ENCODE measurements at regions not wholly inside any gene's neighbourhood (a gene's known extent, or its start where the extent isn't known, plus 50 kb on each side); places are given as distances from the start of the nearest gene placed in this dataset.

- no peak for TF ChIP-seq POLR2A (IDR thresholded peaks at IDR 0.05)
- TF ChIP-seq POLR2AphosphoS5 (IDR thresholded peaks at IDR 0.05): no peak
- TF ChIP-seq, protein P1, sequence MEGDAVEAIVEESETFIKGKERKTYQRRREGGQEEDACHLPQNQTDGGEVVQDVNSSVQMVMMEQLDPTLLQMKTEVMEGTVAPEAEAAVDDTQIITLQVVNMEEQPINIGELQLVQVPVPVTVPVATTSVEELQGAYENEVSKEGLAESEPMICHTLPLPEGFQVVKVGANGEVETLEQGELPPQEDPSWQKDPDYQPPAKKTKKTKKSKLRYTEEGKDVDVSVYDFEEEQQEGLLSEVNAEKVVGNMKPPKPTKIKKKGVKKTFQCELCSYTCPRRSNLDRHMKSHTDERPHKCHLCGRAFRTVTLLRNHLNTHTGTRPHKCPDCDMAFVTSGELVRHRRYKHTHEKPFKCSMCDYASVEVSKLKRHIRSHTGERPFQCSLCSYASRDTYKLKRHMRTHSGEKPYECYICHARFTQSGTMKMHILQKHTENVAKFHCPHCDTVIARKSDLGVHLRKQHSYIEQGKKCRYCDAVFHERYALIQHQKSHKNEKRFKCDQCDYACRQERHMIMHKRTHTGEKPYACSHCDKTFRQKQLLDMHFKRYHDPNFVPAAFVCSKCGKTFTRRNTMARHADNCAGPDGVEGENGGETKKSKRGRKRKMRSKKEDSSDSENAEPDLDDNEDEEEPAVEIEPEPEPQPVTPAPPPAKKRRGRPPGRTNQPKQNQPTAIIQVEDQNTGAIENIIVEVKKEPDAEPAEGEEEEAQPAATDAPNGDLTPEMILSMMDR (IDR thresholded peaks at IDR 0.05): no peak
Observed at GRCh38 chr6:139632840-139633239, 258.4 kb upstream of the CITED2 start.
